HFFc6 (cell line): ENCODE measurements at regions not wholly inside any gene's neighbourhood (a gene's known extent, or its start where the extent isn't known, plus 50 kb on each side); places are given as distances from the start of the nearest gene placed in this dataset.

Experiments used
- DNase-seq: peaks from one replicate; pipeline ENCODE4 v3.0.0-alpha.2; 2018
- H3K27ac Mint-ChIP-seq: 2 replicates; pipeline ENCODE4 v1.8.0; 2020; ENCODE audit warnings: mild to moderate bottlenecking, mixed read lengths
- H3K27me3 Mint-ChIP-seq: 2 replicates; pipeline ENCODE4 v1.8.0; 2021; ENCODE audit warnings: mild to moderate bottlenecking, moderate library complexity, mixed read lengths; ENCODE audit not compliant: insufficient read depth
- H3K36me3 Mint-ChIP-seq: 2 replicates; pipeline ENCODE4 v1.8.0; 2021; ENCODE audit warnings: low read depth, mixed read lengths
- H3K4me1 Mint-ChIP-seq: 2 replicates; pipeline ENCODE4 v1.8.0; 2020; ENCODE audit warnings: low read depth, mixed read lengths
- H3K4me3 Mint-ChIP-seq: 2 replicates; pipeline ENCODE4 v1.8.0; 2020; ENCODE audit warnings: mild to moderate bottlenecking, moderate library complexity, mixed read lengths
- H3K9me3 Mint-ChIP-seq: 2 replicates; pipeline ENCODE4 v1.8.0; 2020; ENCODE audit warnings: mild to moderate bottlenecking, mixed read lengths
- CTCF ChIP-seq: fragments of 200-600 bp; sonication (generic); IDR thresholded peaks from 2 replicates; pipeline ENCODE4 v1.5.0; 2021; ENCODE audit warnings: antibody characterized with exemption, mild to moderate bottlenecking

GRCh38 chr2:74747411-74748080 lies 86.4 kb upstream of the HK2 start:
- no peaks in the 10 kb centered on the region for H3K9me3 Mint-ChIP-seq
- no peaks in the 10 kb centered on the region for H3K36me3 Mint-ChIP-seq
- H3K27ac Mint-ChIP-seq: no peak overlapping the region
- no peak for DNase-seq
- TF ChIP-seq CTCF: no peak
- H3K4me1 Mint-ChIP-seq: peaks cover 10% of the 10 kb centered on the region
- peaks cover 7% of the 10 kb centered on the region; the same call in 1 of the 2 replicates for H3K27me3 Mint-ChIP-seq
- H3K4me3 Mint-ChIP-seq: no peak overlapping the region

- no peak for TF ChIP-seq CTCF
- Mint-ChIP-seq H3K27ac (no peak overlapping the region), H3K36me3 (no peaks in the 10 kb centered on the region), H3K27me3 (peaks cover 7% of the 10 kb centered on the region; the same call in 1 of the 2 replicates), H3K4me1 (peaks cover 6% of the 10 kb centered on the region; the same call in 1 of the 2 replicates), H3K4me3 (no peak overlapping the region), H3K9me3 (no peaks in the 10 kb centered on the region)
- no peak for DNase-seq
Observed at GRCh38 chr2:74748665-74749064, 85.3 kb upstream of the HK2 start.

- no peak for TF ChIP-seq CTCF
- H3K9me3 Mint-ChIP-seq: no peaks in the 10 kb centered on the region
- H3K4me3 Mint-ChIP-seq: no peak overlapping the region
- no peak overlapping the region for H3K27ac Mint-ChIP-seq
- peaks cover 6% of the 10 kb centered on the region; the same call in 1 of the 2 replicates for H3K4me1 Mint-ChIP-seq
- DNase-seq: no peak
- no peaks in the 10 kb centered on the region for H3K36me3 Mint-ChIP-seq
- H3K27me3 Mint-ChIP-seq: peaks cover 7% of the 10 kb centered on the region; the same call in 1 of the 2 replicates
Observed at GRCh38 chr2:74749432-74749831, 84.5 kb upstream of the HK2 start.

GRCh38 chr2:74751981-74752851 lies 81.7 kb upstream of the HK2 start:
- TF ChIP-seq CTCF: no peak
- H3K27ac Mint-ChIP-seq: no peak overlapping the region
- peaks cover 14% of the 10 kb centered on the region for H3K36me3 Mint-ChIP-seq
- no peak for DNase-seq
- no peaks in the 10 kb centered on the region; the same call in 1 of the 2 replicates for H3K27me3 Mint-ChIP-seq
- H3K4me3 Mint-ChIP-seq: no peak overlapping the region
- peaks cover 21% of the 10 kb centered on the region for H3K9me3 Mint-ChIP-seq
- H3K4me1 Mint-ChIP-seq: peaks cover 6% of the 10 kb centered on the region; the same call in 1 of the 2 replicates

GRCh38 chr2:74755386-74755785 lies 78.5 kb upstream of the HK2 start:
- no peaks in the 10 kb centered on the region for H3K27me3 Mint-ChIP-seq
- H3K9me3 Mint-ChIP-seq: peaks cover 25% of the 10 kb centered on the region
- TF ChIP-seq CTCF: no peak
- H3K36me3 Mint-ChIP-seq: peaks cover 14% of the 10 kb centered on the region
- H3K27ac Mint-ChIP-seq: no peak overlapping the region
- no peak for DNase-seq
- H3K4me1 Mint-ChIP-seq: peaks cover 17% of the 10 kb centered on the region
- H3K4me3 Mint-ChIP-seq: no peak overlapping the region
